HFFc6 (cell line): ENCODE measurements at regions not wholly inside any gene's neighbourhood (a gene's known extent, or its start where the extent isn't known, plus 50 kb on each side); places are given as distances from the start of the nearest gene placed in this dataset.
"Not testable (repeated sequence)": the region's sequence is repeated elsewhere in the genome, so short reads cannot be mapped to it uniquely, and the experiment has no call there.

Experiments used
- DNase-seq: peaks from one replicate; pipeline ENCODE4 v3.0.0-alpha.2; 2018
- H3K27ac Mint-ChIP-seq: 2 replicates; pipeline ENCODE4 v1.8.0; 2020; ENCODE audit warnings: mild to moderate bottlenecking, mixed read lengths
- H3K27me3 Mint-ChIP-seq: 2 replicates; pipeline ENCODE4 v1.8.0; 2021; ENCODE audit warnings: mild to moderate bottlenecking, moderate library complexity, mixed read lengths; ENCODE audit not compliant: insufficient read depth
- H3K36me3 Mint-ChIP-seq: 2 replicates; pipeline ENCODE4 v1.8.0; 2021; ENCODE audit warnings: low read depth, mixed read lengths
- H3K4me1 Mint-ChIP-seq: 2 replicates; pipeline ENCODE4 v1.8.0; 2020; ENCODE audit warnings: low read depth, mixed read lengths
- H3K4me3 Mint-ChIP-seq: 2 replicates; pipeline ENCODE4 v1.8.0; 2020; ENCODE audit warnings: mild to moderate bottlenecking, moderate library complexity, mixed read lengths
- H3K9me3 Mint-ChIP-seq: 2 replicates; pipeline ENCODE4 v1.8.0; 2020; ENCODE audit warnings: mild to moderate bottlenecking, mixed read lengths
- CTCF ChIP-seq: fragments of 200-600 bp; sonication (generic); IDR thresholded peaks from 2 replicates; pipeline ENCODE4 v1.5.0; 2021; ENCODE audit warnings: antibody characterized with exemption, mild to moderate bottlenecking

DNA sequence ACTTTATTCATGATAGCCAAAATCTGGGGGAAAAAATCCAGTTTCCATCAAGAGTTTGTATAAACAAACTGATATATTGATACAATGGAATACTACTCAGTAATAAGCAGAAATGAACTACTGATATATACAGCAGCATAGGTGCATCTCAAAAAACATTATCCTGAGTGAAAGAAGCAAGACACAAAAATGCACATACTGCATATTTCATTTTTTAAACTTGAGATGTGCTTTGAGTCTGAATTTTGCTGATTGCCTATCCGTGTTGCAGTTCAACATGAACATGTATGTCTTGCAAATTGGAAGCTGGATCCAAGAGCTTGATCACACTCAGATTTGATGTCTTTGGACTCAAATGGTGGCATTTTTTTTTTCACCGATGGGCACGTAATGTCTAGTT, 132.4 kb downstream of the TSEN15 start:
- Mint-ChIP-seq H3K27ac (no peak overlapping the region), H3K9me3 (no peaks in the 10 kb centered on the region), H3K27me3 (no peaks in the 10 kb centered on the region; the same call in 1 of the 2 replicates), H3K4me1 (peaks cover 10% of the 10 kb centered on the region), H3K36me3 (no peaks in the 10 kb centered on the region), H3K4me3 (no peak overlapping the region)
- DNase-seq: no peak
- no peak for TF ChIP-seq CTCF

- H3K4me1 Mint-ChIP-seq: peaks cover 10% of the 10 kb centered on the region
- H3K27ac Mint-ChIP-seq, H3K36me3 Mint-ChIP-seq, H3K4me3 Mint-ChIP-seq, H3K9me3 Mint-ChIP-seq, H3K27me3 Mint-ChIP-seq, DNase-seq: not testable (repeated sequence)
Measured at GRCh38 chr1:184184614-184185013, 133.1 kb downstream of the TSEN15 start.

DNA sequence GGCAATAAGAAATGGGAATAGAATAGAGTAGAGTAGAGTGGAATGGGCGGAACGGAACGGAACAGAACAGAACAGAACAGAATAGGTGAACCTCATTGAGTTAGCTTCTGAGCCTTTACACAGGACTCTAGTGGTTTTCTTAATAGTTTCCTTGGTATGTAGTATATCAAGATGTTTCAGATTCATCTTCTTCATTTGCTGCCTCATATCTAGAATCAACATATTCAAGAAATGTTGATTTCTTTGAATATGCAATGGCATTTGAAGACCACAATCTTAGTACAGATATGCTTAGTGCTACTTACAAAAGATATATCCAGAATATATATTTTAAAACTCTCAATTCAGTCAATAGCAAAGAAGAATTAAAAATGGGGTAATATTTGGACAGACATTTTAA, 133.8 kb downstream of the TSEN15 start:
- no peak for TF ChIP-seq CTCF
- Mint-ChIP-seq H3K36me3 (no peaks in the 10 kb centered on the region), H3K4me1 (peaks cover 10% of the 10 kb centered on the region), H3K4me3 (no peak overlapping the region), H3K9me3 (no peaks in the 10 kb centered on the region), H3K27me3 (peaks cover 2% of the 10 kb centered on the region), H3K27ac (no peak overlapping the region)
- DNase-seq: no peak

GRCh38 chr1:184186167-184186566, 134.6 kb downstream of the TSEN15 start:
- Mint-ChIP-seq H3K9me3 (no peaks in the 10 kb centered on the region), H3K27me3 (peaks cover 7% of the 10 kb centered on the region), H3K4me3 (no peak overlapping the region)

GRCh38 chr1:184187097-184187496, 135.6 kb downstream of the TSEN15 start:
- no peak for DNase-seq
- H3K27me3 Mint-ChIP-seq: peaks cover 7% of the 10 kb centered on the region
- no peaks in the 10 kb centered on the region for H3K9me3 Mint-ChIP-seq
- peaks cover 10% of the 10 kb centered on the region for H3K4me1 Mint-ChIP-seq
- H3K36me3 Mint-ChIP-seq: no peaks in the 10 kb centered on the region
- H3K4me3 Mint-ChIP-seq: no peak overlapping the region
- no peak overlapping the region for H3K27ac Mint-ChIP-seq
- no peak for TF ChIP-seq CTCF

More at GRCh38 chr1:184186167-184186566, 134.6 kb downstream of the TSEN15 start:
- TF ChIP-seq CTCF: no peak
- DNase-seq: no peak
- H3K27ac Mint-ChIP-seq: no peak overlapping the region
- H3K36me3 Mint-ChIP-seq: no peaks in the 10 kb centered on the region
- H3K4me1 Mint-ChIP-seq: peaks cover 10% of the 10 kb centered on the region

DNA sequence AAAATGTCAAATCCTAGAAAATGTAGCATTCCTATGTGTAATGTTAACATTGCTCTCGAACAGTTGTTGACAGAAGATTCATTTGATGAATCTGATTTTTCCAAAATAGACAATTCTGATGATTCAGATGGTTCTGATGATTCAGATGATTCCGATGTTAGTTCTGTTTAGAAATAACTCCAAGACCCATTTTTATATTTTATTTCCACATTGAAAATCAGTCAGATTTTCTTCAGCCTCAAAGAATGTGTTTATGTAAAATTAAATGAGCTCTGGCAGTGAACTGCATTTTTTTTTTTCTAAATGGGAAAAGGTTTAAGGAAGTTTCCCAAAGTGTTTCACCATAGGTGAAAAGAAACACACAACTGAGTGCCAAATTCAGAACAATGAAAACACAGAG, 136.5 kb downstream of the TSEN15 start:
- no peak for TF ChIP-seq CTCF
- Mint-ChIP-seq H3K27me3 (peaks cover 7% of the 10 kb centered on the region), H3K4me3 (no peak overlapping the region), H3K4me1 (peaks cover 10% of the 10 kb centered on the region), H3K27ac (no peak overlapping the region), H3K9me3 (no peaks in the 10 kb centered on the region), H3K36me3 (no peaks in the 10 kb centered on the region)
- no peak for DNase-seq
